ENCODE measurements at regions not wholly inside any gene's neighbourhood (a gene's known extent, or its start where the extent isn't known, plus 50 kb on each side); places are given as distances from the start of the nearest gene placed in this dataset.

- Histone ChIP-seq H3K4me1 (ENCODE audit: insufficient read depth, low read length) (no peaks in the 10 kb centered on the region), H2AFZ (ENCODE audit: low read length) (no peak overlapping the region), H3K79me2 (ENCODE audit: insufficient read depth, low read length) (no peaks in the 10 kb centered on the region), H3K4me2 (ENCODE audit: insufficient read depth, low read length) (no peak overlapping the region), H3K4me3 (ENCODE audit: insufficient read depth, low read length) (no peak overlapping the region), H3K27me3 (ENCODE audit: insufficient read depth, low read length) (no peaks in the 10 kb centered on the region), H3K36me3 (ENCODE audit: insufficient read depth, low read length) (no peaks in the 10 kb centered on the region), H4K20me1 (ENCODE audit: insufficient read depth, low read length) (no peaks in the 10 kb centered on the region), H3K9me3 (ENCODE audit: low read depth, low read length) (no peaks in the 10 kb centered on the region), H3K27ac (ENCODE audit: low read depth, low read length) (no peak overlapping the region)
- no peak for TF ChIP-seq CTCF (IDR thresholded peaks at IDR 0.05; ENCODE audit: extremely low read depth, low read depth, low read length)
- no peak for DNase-seq (ENCODE audit: insufficient read length, low spot score, missing footprints)
Measured at GRCh38 chr13:82088781-82089180, 1747.9 kb upstream of the SPRY2 start.

DNA sequence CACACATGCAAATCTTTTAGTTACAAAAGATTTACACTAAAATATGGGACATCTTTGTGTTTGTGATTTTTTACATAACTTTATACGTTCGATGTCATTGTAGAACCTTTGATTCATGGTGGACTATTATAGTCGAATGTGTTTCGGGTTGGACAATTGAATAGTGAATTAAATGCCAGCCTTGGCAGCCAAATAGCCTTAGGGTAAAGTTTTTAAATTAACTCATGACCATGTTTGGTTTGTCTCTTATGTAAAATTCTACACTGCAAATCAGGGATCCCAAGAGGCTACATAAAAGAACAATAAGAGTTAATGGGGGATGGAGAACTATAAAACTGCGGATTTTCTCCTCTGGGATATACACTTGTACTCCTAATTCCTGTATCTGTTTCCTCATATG, 1735.6 kb upstream of the SPRY2 start:
- Histone ChIP-seq H3K79me2 (ENCODE audit: insufficient read depth, low read length) (no peaks in the 10 kb centered on the region), H3K27me3 (ENCODE audit: insufficient read depth, low read length) (no peaks in the 10 kb centered on the region), H3K4me3 (ENCODE audit: insufficient read depth, low read length) (no peak overlapping the region), H3K9me3 (ENCODE audit: low read depth, low read length) (no peaks in the 10 kb centered on the region), H3K36me3 (ENCODE audit: insufficient read depth, low read length) (no peaks in the 10 kb centered on the region), H3K27ac (ENCODE audit: low read depth, low read length) (no peak overlapping the region), H3K4me1 (ENCODE audit: insufficient read depth, low read length) (no peaks in the 10 kb centered on the region), H3K4me2 (ENCODE audit: insufficient read depth, low read length) (no peak overlapping the region), H2AFZ (ENCODE audit: low read length) (no peak overlapping the region), H4K20me1 (ENCODE audit: insufficient read depth, low read length) (no peaks in the 10 kb centered on the region)
- DNase-seq (ENCODE audit: insufficient read length, low spot score, missing footprints) = no peak
- TF ChIP-seq CTCF (IDR thresholded peaks at IDR 0.05; ENCODE audit: extremely low read depth, low read depth, low read length) = no peak

- H3K4me3 ChIP-seq (ENCODE audit: insufficient read depth, low read length) = no peak overlapping the region
- H3K36me3 ChIP-seq (ENCODE audit: insufficient read depth, low read length) = no peaks in the 10 kb centered on the region
- peaks cover 3% of the 10 kb centered on the region for H3K9me3 ChIP-seq (ENCODE audit: low read depth, low read length)
- H3K4me1 ChIP-seq (ENCODE audit: insufficient read depth, low read length) = no peaks in the 10 kb centered on the region
- no peak overlapping the region for H3K27ac ChIP-seq (ENCODE audit: low read depth, low read length)
- H4K20me1 ChIP-seq (ENCODE audit: insufficient read depth, low read length) = no peaks in the 10 kb centered on the region
- H3K79me2 ChIP-seq (ENCODE audit: insufficient read depth, low read length) = no peaks in the 10 kb centered on the region
- no peak overlapping the region for H2AFZ ChIP-seq (ENCODE audit: low read length)
- H3K4me2 ChIP-seq (ENCODE audit: insufficient read depth, low read length) = no peak overlapping the region
- no peak for DNase-seq (ENCODE audit: insufficient read length, low spot score, missing footprints)
- no peaks in the 10 kb centered on the region for H3K27me3 ChIP-seq (ENCODE audit: insufficient read depth, low read length)
- TF ChIP-seq CTCF (IDR thresholded peaks at IDR 0.05; ENCODE audit: extremely low read depth, low read depth, low read length) = no peak
Measured at GRCh38 chr13:82070416-82070815, 1729.5 kb upstream of the SPRY2 start.

DNA sequence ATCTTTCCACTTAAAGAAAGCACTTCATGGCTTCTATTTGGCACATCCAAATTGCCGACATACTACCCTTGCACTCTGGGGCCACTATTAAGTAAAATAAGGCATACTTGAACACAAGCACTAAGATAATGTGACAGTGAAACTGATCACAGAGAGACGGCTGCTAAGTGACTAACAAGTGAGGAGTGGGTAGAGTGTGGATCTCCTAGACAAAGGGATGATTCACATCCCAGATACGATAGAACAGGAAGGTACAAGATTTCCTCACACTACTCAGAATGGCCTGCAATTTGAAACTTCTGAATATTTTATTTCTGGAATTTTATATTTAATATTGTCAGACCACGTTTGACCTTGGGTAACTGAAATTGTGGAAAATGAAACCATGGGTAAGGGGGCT, 1721.8 kb upstream of the SPRY2 start:
- peaks cover 2% of the 10 kb centered on the region for H3K9me3 ChIP-seq (ENCODE audit: low read depth, low read length)
- no peak overlapping the region for H3K27ac ChIP-seq (ENCODE audit: low read depth, low read length)
- H2AFZ ChIP-seq (ENCODE audit: low read length) = no peak overlapping the region
- no peaks in the 10 kb centered on the region for H3K36me3 ChIP-seq (ENCODE audit: insufficient read depth, low read length)
- no peaks in the 10 kb centered on the region for H3K4me1 ChIP-seq (ENCODE audit: insufficient read depth, low read length)
- H3K4me2 ChIP-seq (ENCODE audit: insufficient read depth, low read length) = no peak overlapping the region
- H4K20me1 ChIP-seq (ENCODE audit: insufficient read depth, low read length) = no peaks in the 10 kb centered on the region
- DNase-seq (ENCODE audit: insufficient read length, low spot score, missing footprints) = no peak
- no peaks in the 10 kb centered on the region for H3K79me2 ChIP-seq (ENCODE audit: insufficient read depth, low read length)
- TF ChIP-seq CTCF (IDR thresholded peaks at IDR 0.05; ENCODE audit: extremely low read depth, low read depth, low read length) = no peak
- no peak overlapping the region for H3K4me3 ChIP-seq (ENCODE audit: insufficient read depth, low read length)
- no peaks in the 10 kb centered on the region for H3K27me3 ChIP-seq (ENCODE audit: insufficient read depth, low read length)

Measured in osteoblast (primary cell).